IMR-90 (cell line): ENCODE measurements at regions not wholly inside any gene's neighbourhood (a gene's known extent, or its start where the extent isn't known, plus 50 kb on each side); places are given as distances from the start of the nearest gene placed in this dataset.

Experiments used
- ATAC-seq: fragments of 200-7000 bp; cut with Tn5 transposase; 2 replicates; pipeline ENCODE4 v1.9.1; 2020; ENCODE audit warnings: low read depth, mild to moderate bottlenecking, moderate library complexity
- BruUV-seq: library from RNA; stranded (reverse); fragments of 400-500 nt; replicated peaks from 2 replicates; lab custom pipeline; 2021; lab: Mats Ljungman, UMichigan
- CTCF ChIA-PET: fragments of 300-600 bp; formaldehyde crosslinking; extraction: SDS; loops from one replicate; lab custom pipeline; 2021; ENCODE audit warnings: antibody characterized with exemption; lab: Yijun Ruan, JAX
- POLR2A ChIA-PET: fragments of 300-600 bp; sonication (Branson Sonifier 250); formaldehyde crosslinking; loops from one replicate; lab custom pipeline; 2022; ENCODE audit warnings: antibody characterized with exemption; ENCODE audit not compliant: unreplicated experiment; lab: Charles Lee
- DNase-seq: peaks from one replicate; pipeline ENCODE4 v3.0.0; 2013
- H2AFZ ChIP-seq: replicated peaks from 2 replicates; pipeline ENCODE3; 2013; ENCODE audit warnings: low read length, mild to moderate bottlenecking; ENCODE audit not compliant: poor library complexity
- H2AK5ac ChIP-seq: 2 replicates; pipeline ENCODE4 v1.6.1; 2013; ENCODE audit warnings: low read depth, low read length, inconsistent platforms
- H2AK9ac ChIP-seq: replicated peaks from 2 replicates; pipeline ENCODE3; 2013; ENCODE audit warnings: mild to moderate bottlenecking, low read depth, low read length, moderate library complexity; ENCODE audit not compliant: poor library complexity
- H2BK120ac ChIP-seq: 2 replicates; pipeline ENCODE4 v1.6.1; 2013; ENCODE audit warnings: low read depth, low read length, inconsistent platforms
- H2BK15ac ChIP-seq: 3 replicates; pipeline ENCODE4 v1.6.1; 2013; ENCODE audit warnings: low read depth, low read length, inconsistent platforms
- H2BK20ac ChIP-seq: 2 replicates; pipeline ENCODE4 v1.6.1; 2013; ENCODE audit warnings: low read depth, mild to moderate bottlenecking, inconsistent platforms, low read length, moderate library complexity
- H2BK5ac ChIP-seq: 2 replicates; pipeline ENCODE4 v1.6.1; 2013; ENCODE audit warnings: mild to moderate bottlenecking, low read depth, low read length, inconsistent platforms; ENCODE audit not compliant: poor library complexity, severe bottlenecking
- H3K14ac ChIP-seq: replicated peaks from 2 replicates; pipeline ENCODE4 v1.6.1; 2013; ENCODE audit warnings: low read depth, low read length, inconsistent platforms
- H3K18ac ChIP-seq: 2 replicates; pipeline ENCODE4 v1.6.1; 2013; ENCODE audit warnings: low read depth, low read length, control low read depth
- H3K23ac ChIP-seq: 2 replicates; pipeline ENCODE4 v1.6.1; 2013; ENCODE audit warnings: low read depth, low read length, inconsistent platforms
- H3K27ac ChIP-seq: 2 replicates; pipeline ENCODE4 v1.5.1; 2013; ENCODE audit warnings: mild to moderate bottlenecking, control low read depth, low read length; ENCODE audit not compliant: insufficient read depth
- H3K27me3 ChIP-seq: 2 replicates; pipeline ENCODE4 v1.6.1; 2013; ENCODE audit warnings: low read length; ENCODE audit not compliant: control insufficient read depth, insufficient read depth
- H3K36me3 ChIP-seq: 2 replicates; pipeline ENCODE4 v1.6.1; 2013; ENCODE audit warnings: low read length, mixed read lengths; ENCODE audit not compliant: control insufficient read depth, insufficient read depth
- H3K4ac ChIP-seq: 2 replicates; pipeline ENCODE4 v1.6.1; 2013; ENCODE audit warnings: low read depth, low read length, inconsistent platforms
- H3K4me1 ChIP-seq: 2 replicates; pipeline ENCODE4 v1.6.1; 2013; ENCODE audit warnings: low read length, mixed read lengths; ENCODE audit not compliant: control insufficient read depth, insufficient read depth
- H3K4me2 ChIP-seq: 2 replicates; pipeline ENCODE4 v1.6.1; 2013; ENCODE audit warnings: low read depth, mild to moderate bottlenecking, control low read depth, low read length, moderate library complexity
- H3K4me3 ChIP-seq: 2 replicates; pipeline ENCODE4 v1.5.1; 2013; ENCODE audit warnings: low read depth, mild to moderate bottlenecking, control low read depth, low read length, moderate library complexity; ENCODE audit not compliant: insufficient read depth
- H3K56ac ChIP-seq: 2 replicates; pipeline ENCODE4 v1.6.1; 2013; ENCODE audit warnings: low read length, inconsistent platforms; ENCODE audit not compliant: insufficient read depth; ENCODE audit errors: extremely low read depth
- H3K79me1 ChIP-seq, 2 experiments: 2 replicates each; pipeline ENCODE4 v1.6.1; 2013; ENCODE audit warnings: low read length in 2 of 2, inconsistent platforms in 1 of 2, low read depth in 1 of 2
- H3K9ac ChIP-seq: 2 replicates; pipeline ENCODE4 v1.6.1; 2013; ENCODE audit warnings: low read depth, low read length, control low read depth
- H3K9me1 ChIP-seq: 2 replicates; pipeline ENCODE4 v1.6.1; 2013; ENCODE audit warnings: low read length, inconsistent platforms; ENCODE audit not compliant: insufficient read depth
- H3K9me3 ChIP-seq: 2 replicates; pipeline ENCODE4 v1.6.1; 2013; ENCODE audit warnings: low read length; ENCODE audit not compliant: control insufficient read depth, insufficient read depth
- H4K20me1 ChIP-seq: 2 replicates; pipeline ENCODE4 v1.6.1; 2013; ENCODE audit warnings: low read length, inconsistent platforms; ENCODE audit not compliant: insufficient read depth
- H4K5ac ChIP-seq: 2 replicates; pipeline ENCODE4 v1.6.1; 2013; ENCODE audit warnings: mild to moderate bottlenecking, low read depth, low read length, control low read depth
- H4K8ac ChIP-seq, 2 experiments: 2 replicates each; pipeline ENCODE4 v1.6.1; 2013; ENCODE audit warnings: low read depth in 2 of 2, low read length in 2 of 2, control low read depth in 1 of 2, inconsistent platforms in 1 of 2
- H4K91ac ChIP-seq: 2 replicates; pipeline ENCODE4 v1.6.1; 2013; ENCODE audit warnings: low read depth, low read length, inconsistent platforms; ENCODE audit not compliant: insufficient read depth
- WGBS, 2 experiments: methylation state at CpG; one replicate each; pipeline versions ENCODE4 v1.1.5 to v1.1.7; 2013; ENCODE audit warnings: missing lambda C conversion rate in 2 of 2; ENCODE audit not compliant: insufficient read length in 1 of 2; ENCODE audit errors: extremely low coverage in 2 of 2; 5-methylcytosine and 5-hydroxymethylcytosine counted together
- dilution Hi-C: fragments of 300-500 bp; cut with HindIII; formaldehyde crosslinking; loops from one replicate; pipeline ENCODE4 v1.14.3; 2018; ENCODE audit warnings: low sequenced_read_pairs; ENCODE audit not compliant: unreplicated experiment
- in situ Hi-C: fragments of 300-500 bp; cut with MboI; formaldehyde crosslinking; loops from 3 replicates; pipeline ENCODE4 v1.14.3; 2019; ENCODE audit warnings: low sequenced_read_pairs, inconsistent platforms, mixed read lengths
- intact Hi-C: fragments of 100-400 bp; cut with micrococcal nuclease; formaldehyde crosslinking; loops from 2 replicates; pipeline ENCODE4 v1.10.0; 2022
- TF ChIP-seq, protein P1 (sequence below): fragments of 150-350 bp; IDR thresholded peaks from 2 replicates; pipeline ENCODE4 v1.6.1; 2016; ENCODE audit warnings: low read depth, mild to moderate bottlenecking, low read length, moderate library complexity, borderline replicate concordance

DNA sequence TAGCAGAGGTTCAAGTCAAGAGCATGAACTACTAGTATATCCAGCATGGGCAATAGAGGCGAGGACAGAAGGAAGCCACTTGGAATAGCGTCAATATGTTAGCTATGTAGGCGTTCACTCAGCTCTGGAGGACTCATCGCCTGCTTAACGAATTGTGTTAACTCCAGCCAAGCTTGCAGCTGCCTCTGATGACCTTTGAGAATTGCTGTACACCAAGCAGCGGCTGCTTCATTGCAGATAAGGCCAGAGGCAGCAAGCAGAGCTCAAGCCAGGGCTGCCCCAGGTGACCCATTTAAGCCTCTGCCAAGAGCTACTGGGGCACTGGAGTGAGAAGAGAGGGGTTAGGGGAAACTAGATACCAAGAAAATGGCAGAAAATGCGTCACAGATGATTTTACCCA is 160.2 kb upstream of the IGFBP7 start:
- dilution Hi-C loops: no loop called here

More for the DNA sequence above, 160.2 kb upstream of the IGFBP7 start:
- H3K14ac ChIP-seq: no peak overlapping the region
- no peak overlapping the region for H2AK5ac ChIP-seq
- no peak overlapping the region for H2AFZ ChIP-seq
- no peak overlapping the region for H3K23ac ChIP-seq
- no peaks in the 10 kb centered on the region for H3K79me1 ChIP-seq
- no peak overlapping the region for H3K4me3 ChIP-seq
- no peak overlapping the region for H2BK120ac ChIP-seq
- H3K56ac ChIP-seq: no peak overlapping the region
- DNase-seq: no peak
- H3K9me1 ChIP-seq: no peaks in the 10 kb centered on the region
- no peak overlapping the region for H4K8ac ChIP-seq
- no peak overlapping the region for H3K4ac ChIP-seq
- H3K18ac ChIP-seq: no peak overlapping the region
- no peaks in the 10 kb centered on the region for H3K36me3 ChIP-seq
- no peak overlapping the region for H3K27ac ChIP-seq
- no TSS peak for BruUV-seq
- 19% methylated on average over 6 of the region's 7 CpGs; no CpG with 5 or more reads in 1 of the 2 experiments for WGBS, 2 experiments
- H3K27me3 ChIP-seq: no peaks in the 10 kb centered on the region
- no peak overlapping the region for H4K91ac ChIP-seq
- intact Hi-C loops (no loop called here), in situ Hi-C loops (no loop called here)
- no peak overlapping the region for H3K9ac ChIP-seq
- H2AK9ac ChIP-seq: no peak overlapping the region
- no peak overlapping the region for H4K5ac ChIP-seq
- ATAC-seq: no peak
- TF ChIP-seq, protein P1, sequence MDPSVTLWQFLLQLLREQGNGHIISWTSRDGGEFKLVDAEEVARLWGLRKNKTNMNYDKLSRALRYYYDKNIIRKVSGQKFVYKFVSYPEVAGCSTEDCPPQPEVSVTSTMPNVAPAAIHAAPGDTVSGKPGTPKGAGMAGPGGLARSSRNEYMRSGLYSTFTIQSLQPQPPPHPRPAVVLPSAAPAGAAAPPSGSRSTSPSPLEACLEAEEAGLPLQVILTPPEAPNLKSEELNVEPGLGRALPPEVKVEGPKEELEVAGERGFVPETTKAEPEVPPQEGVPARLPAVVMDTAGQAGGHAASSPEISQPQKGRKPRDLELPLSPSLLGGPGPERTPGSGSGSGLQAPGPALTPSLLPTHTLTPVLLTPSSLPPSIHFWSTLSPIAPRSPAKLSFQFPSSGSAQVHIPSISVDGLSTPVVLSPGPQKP: no peak
- no peaks in the 10 kb centered on the region for H3K9me3 ChIP-seq
- no peaks in the 10 kb centered on the region for H4K20me1 ChIP-seq
- H2BK20ac ChIP-seq: no peak overlapping the region
- H2BK5ac ChIP-seq: no peak overlapping the region
- no peak overlapping the region for H3K4me2 ChIP-seq
- CTCF ChIA-PET: no interaction called here
- no peaks in the 10 kb centered on the region for H3K4me1 ChIP-seq
- H2BK15ac ChIP-seq: no peak overlapping the region
- POLR2A ChIA-PET: no interaction called here
